SU-DHL-6 (cell line): ENCODE measurements at regions not wholly inside any gene's neighbourhood (a gene's known extent, or its start where the extent isn't known, plus 50 kb on each side); places are given as distances from the start of the nearest gene placed in this dataset.

Experiments
- EZH2phosphoT487 ChIP-seq: fragments of 200-600 bp; sonication (generic), shearing (Covaris generic); conservative IDR thresholded peaks from 2 replicates; pipeline ENCODE4 v1.6.1; 2018; ENCODE audit warnings: mild to moderate bottlenecking, antibody characterized with exemption, low read length, moderate library complexity, mixed read lengths
- TF ChIP-seq, protein P1 (sequence below): fragments of 200-600 bp; sonication (generic); IDR thresholded peaks from one replicate; pipeline ENCODE4 v1.5.1; 2017; ENCODE audit warnings: antibody characterized with exemption, mild to moderate bottlenecking, low read length, moderate library complexity; ENCODE audit not compliant: insufficient read depth, poor library complexity, severe bottlenecking

DNA sequence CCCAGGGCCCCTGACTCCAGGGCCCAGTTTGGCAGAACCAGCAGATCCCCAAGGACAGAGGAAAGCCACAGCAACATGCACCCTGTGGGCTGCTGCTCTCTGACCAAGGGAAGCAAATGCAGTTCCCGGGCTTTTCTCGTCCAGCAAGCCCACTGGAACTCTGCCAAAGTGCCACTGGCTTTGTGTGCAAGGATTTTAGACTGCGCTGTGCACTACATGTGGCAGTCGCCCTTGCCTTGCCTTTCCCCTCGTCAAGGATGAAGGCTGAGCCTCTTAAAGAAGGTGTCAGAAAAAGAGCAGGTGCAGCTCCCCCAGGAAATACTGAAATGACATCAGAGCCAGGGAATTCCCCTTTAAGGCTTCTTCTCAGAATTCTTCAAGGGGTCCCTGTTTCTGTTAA, 199.2 kb downstream of the TFCP2L1 start:
- TF ChIP-seq, protein P1, sequence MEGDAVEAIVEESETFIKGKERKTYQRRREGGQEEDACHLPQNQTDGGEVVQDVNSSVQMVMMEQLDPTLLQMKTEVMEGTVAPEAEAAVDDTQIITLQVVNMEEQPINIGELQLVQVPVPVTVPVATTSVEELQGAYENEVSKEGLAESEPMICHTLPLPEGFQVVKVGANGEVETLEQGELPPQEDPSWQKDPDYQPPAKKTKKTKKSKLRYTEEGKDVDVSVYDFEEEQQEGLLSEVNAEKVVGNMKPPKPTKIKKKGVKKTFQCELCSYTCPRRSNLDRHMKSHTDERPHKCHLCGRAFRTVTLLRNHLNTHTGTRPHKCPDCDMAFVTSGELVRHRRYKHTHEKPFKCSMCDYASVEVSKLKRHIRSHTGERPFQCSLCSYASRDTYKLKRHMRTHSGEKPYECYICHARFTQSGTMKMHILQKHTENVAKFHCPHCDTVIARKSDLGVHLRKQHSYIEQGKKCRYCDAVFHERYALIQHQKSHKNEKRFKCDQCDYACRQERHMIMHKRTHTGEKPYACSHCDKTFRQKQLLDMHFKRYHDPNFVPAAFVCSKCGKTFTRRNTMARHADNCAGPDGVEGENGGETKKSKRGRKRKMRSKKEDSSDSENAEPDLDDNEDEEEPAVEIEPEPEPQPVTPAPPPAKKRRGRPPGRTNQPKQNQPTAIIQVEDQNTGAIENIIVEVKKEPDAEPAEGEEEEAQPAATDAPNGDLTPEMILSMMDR: no peak
- no peak for TF ChIP-seq EZH2phosphoT487
